ENCODE measurements at regions not wholly inside any gene's neighbourhood (a gene's known extent, or its start where the extent isn't known, plus 50 kb on each side); places are given as distances from the start of the nearest gene placed in this dataset.

- no peak for DNase-seq (ENCODE audit: extremely low spot score, unreplicated experiment)
- no peak overlapping the region for H3K27ac Mint-ChIP-seq
- no peak overlapping the region for H3K4me3 Mint-ChIP-seq
- H3K27me3 Mint-ChIP-seq, result no peaks in the 10 kb centered on the region
- TF ChIP-seq, protein P1, sequence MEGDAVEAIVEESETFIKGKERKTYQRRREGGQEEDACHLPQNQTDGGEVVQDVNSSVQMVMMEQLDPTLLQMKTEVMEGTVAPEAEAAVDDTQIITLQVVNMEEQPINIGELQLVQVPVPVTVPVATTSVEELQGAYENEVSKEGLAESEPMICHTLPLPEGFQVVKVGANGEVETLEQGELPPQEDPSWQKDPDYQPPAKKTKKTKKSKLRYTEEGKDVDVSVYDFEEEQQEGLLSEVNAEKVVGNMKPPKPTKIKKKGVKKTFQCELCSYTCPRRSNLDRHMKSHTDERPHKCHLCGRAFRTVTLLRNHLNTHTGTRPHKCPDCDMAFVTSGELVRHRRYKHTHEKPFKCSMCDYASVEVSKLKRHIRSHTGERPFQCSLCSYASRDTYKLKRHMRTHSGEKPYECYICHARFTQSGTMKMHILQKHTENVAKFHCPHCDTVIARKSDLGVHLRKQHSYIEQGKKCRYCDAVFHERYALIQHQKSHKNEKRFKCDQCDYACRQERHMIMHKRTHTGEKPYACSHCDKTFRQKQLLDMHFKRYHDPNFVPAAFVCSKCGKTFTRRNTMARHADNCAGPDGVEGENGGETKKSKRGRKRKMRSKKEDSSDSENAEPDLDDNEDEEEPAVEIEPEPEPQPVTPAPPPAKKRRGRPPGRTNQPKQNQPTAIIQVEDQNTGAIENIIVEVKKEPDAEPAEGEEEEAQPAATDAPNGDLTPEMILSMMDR (conservative IDR thresholded peaks at IDR 0.05), result no peak
- H3K36me3 Mint-ChIP-seq, result peaks cover 3% of the 10 kb centered on the region
- H3K9me3 Mint-ChIP-seq, result no peaks in the 10 kb centered on the region
- peaks cover 11% of the 10 kb centered on the region for H3K4me1 Mint-ChIP-seq (ENCODE audit: unreplicated experiment)
Measured at GRCh38 chr2:15872854-15873253, 67.5 kb upstream of the MYCN start.

GRCh38 chr2:15874321-15874720 is 66.0 kb upstream of the MYCN start:
- DNase-seq (ENCODE audit: extremely low spot score, unreplicated experiment), result no peak
- Mint-ChIP-seq H3K27me3 (no peaks in the 10 kb centered on the region), H3K36me3 (peaks cover 3% of the 10 kb centered on the region)

GRCh38 chr2:15874854-15875804 is 65.2 kb upstream of the MYCN start:
- Mint-ChIP-seq H3K36me3 (peaks cover 3% of the 10 kb centered on the region), H3K27ac (no peak overlapping the region), H3K4me3 (no peak overlapping the region), H3K9me3 (no peaks in the 10 kb centered on the region), H3K4me1 (ENCODE audit: unreplicated experiment) (peaks cover 11% of the 10 kb centered on the region), H3K27me3 (no peaks in the 10 kb centered on the region)
- no peak for DNase-seq (ENCODE audit: extremely low spot score, unreplicated experiment)
- TF ChIP-seq, protein P1 (conservative IDR thresholded peaks at IDR 0.05), result no peak

More at GRCh38 chr2:15874321-15874720, 66.0 kb upstream of the MYCN start:
- H3K4me3 Mint-ChIP-seq, result no peak overlapping the region
- peaks cover 11% of the 10 kb centered on the region for H3K4me1 Mint-ChIP-seq (ENCODE audit: unreplicated experiment)
- TF ChIP-seq, protein P1 (conservative IDR thresholded peaks at IDR 0.05), result no peak
- H3K9me3 Mint-ChIP-seq, result no peaks in the 10 kb centered on the region
- H3K27ac Mint-ChIP-seq, result peak overlapping the region; percentile 15

GRCh38 chr2:15875969-15876705 is 64.2 kb upstream of the MYCN start:
- Mint-ChIP-seq H3K36me3 (peaks cover 3% of the 10 kb centered on the region), H3K4me3 (no peak overlapping the region), H3K27ac (no peak overlapping the region), H3K27me3 (no peaks in the 10 kb centered on the region), H3K9me3 (peaks cover 6% of the 10 kb centered on the region), H3K4me1 (ENCODE audit: unreplicated experiment) (peaks cover 11% of the 10 kb centered on the region)
- no peak for DNase-seq (ENCODE audit: extremely low spot score, unreplicated experiment)
- TF ChIP-seq, protein P1 (conservative IDR thresholded peaks at IDR 0.05), result no peak

GRCh38 chr2:15880226-15881119 is 59.9 kb upstream of the MYCN start:
- peaks cover 6% of the 10 kb centered on the region for H3K9me3 Mint-ChIP-seq
- H3K4me3 Mint-ChIP-seq, result no peak overlapping the region
- DNase-seq (ENCODE audit: extremely low spot score, unreplicated experiment), result no peak
- peaks cover 3% of the 10 kb centered on the region for H3K36me3 Mint-ChIP-seq
- no peaks in the 10 kb centered on the region for H3K4me1 Mint-ChIP-seq (ENCODE audit: unreplicated experiment)
- H3K27me3 Mint-ChIP-seq, result no peaks in the 10 kb centered on the region
- TF ChIP-seq, protein P1 (conservative IDR thresholded peaks at IDR 0.05), result no peak
- H3K27ac Mint-ChIP-seq, result no peak overlapping the region

Data from type B pancreatic cell (in vitro differentiated cells).